Adrenal gland (tissue), 5 donors: ENCODE measurements at regions not wholly inside any gene's neighbourhood (a gene's known extent, or its start where the extent isn't known, plus 50 kb on each side); places are given as distances from the start of the nearest gene placed in this dataset.

ENCODE experiments used
- POLR2A ChIP-seq, 2 donors: fragments of 450-650 bp; IDR thresholded peaks; one replicate each; pipeline ENCODE4 v1.6.1; 2017; ENCODE audit warnings: antibody characterized with exemption in 2 of 2, mild to moderate bottlenecking in 2 of 2, moderate library complexity in 1 of 2
- TF ChIP-seq, protein P1 (sequence below), 6 experiments: fragments of 450-650 bp in 4 of 6; fragments of 200-600 bp in 2 of 6; sonication (generic) in 1 of 6; IDR thresholded peaks; 1 replicate in 5 of 6; 2 replicates in 1 of 6; pipeline versions ENCODE4 v1.5.1 to v1.8.0; 2016 to 2021; ENCODE audit warnings: antibody characterized with exemption in 6 of 6, mild to moderate bottlenecking in 2 of 6, moderate library complexity in 1 of 6
- donor health status: DM: no; HTN: no; CAD: no.

DNA sequence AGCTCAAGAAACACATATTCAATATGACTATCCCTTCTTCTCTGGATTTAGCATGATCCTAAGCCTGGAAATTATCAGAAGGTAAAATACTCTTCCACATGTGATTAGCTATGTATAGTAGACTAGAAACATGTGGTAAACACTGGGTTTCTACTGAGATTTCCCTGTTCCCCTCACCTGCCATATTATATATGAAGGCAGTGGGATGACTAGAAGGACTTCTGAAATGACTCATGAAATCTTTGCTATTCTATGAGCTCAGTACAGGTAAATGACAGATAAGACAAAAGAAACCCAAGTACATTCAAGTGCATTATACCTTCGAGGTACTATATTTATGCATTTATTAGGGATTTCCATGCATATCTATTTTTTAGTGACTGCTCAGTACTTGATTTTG lies 152.9 kb downstream of the DNAJB9 start:
- TF ChIP-seq, protein P1, sequence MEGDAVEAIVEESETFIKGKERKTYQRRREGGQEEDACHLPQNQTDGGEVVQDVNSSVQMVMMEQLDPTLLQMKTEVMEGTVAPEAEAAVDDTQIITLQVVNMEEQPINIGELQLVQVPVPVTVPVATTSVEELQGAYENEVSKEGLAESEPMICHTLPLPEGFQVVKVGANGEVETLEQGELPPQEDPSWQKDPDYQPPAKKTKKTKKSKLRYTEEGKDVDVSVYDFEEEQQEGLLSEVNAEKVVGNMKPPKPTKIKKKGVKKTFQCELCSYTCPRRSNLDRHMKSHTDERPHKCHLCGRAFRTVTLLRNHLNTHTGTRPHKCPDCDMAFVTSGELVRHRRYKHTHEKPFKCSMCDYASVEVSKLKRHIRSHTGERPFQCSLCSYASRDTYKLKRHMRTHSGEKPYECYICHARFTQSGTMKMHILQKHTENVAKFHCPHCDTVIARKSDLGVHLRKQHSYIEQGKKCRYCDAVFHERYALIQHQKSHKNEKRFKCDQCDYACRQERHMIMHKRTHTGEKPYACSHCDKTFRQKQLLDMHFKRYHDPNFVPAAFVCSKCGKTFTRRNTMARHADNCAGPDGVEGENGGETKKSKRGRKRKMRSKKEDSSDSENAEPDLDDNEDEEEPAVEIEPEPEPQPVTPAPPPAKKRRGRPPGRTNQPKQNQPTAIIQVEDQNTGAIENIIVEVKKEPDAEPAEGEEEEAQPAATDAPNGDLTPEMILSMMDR (IDR thresholded peaks at IDR 0.05), result no peak
- no peak for TF ChIP-seq POLR2A (IDR thresholded peaks at IDR 0.05)
